ENCODE measurements at regions not wholly inside any gene's neighbourhood (a gene's known extent, or its start where the extent isn't known, plus 50 kb on each side); places are given as distances from the start of the nearest gene placed in this dataset.
"Not testable (repeated sequence)": the region's sequence is repeated elsewhere in the genome, so short reads cannot be mapped to it uniquely, and the experiment has no call there.

- CTCF ChIA-PET, result no interaction called here
- no peak for DNase-seq (ENCODE audit: low spot score)
- intact Hi-C loops (cut with micrococcal nuclease; ENCODE audit: unreplicated experiment), result no loop called here
- no peak overlapping the region for H3K27ac ChIP-seq (ENCODE audit: low read depth, low read length, poor library complexity, severe bottlenecking)
- no peaks in the 10 kb centered on the region for H3K36me3 ChIP-seq (ENCODE audit: insufficient read depth, low read length, poor library complexity, severe bottlenecking)
- H3K4me1 ChIP-seq (ENCODE audit: insufficient read depth, low read length, poor library complexity, severe bottlenecking), result no peaks in the 10 kb centered on the region
- BruUV-seq (replicated peaks), result no TSS peak
- TF ChIP-seq EZH2 (IDR thresholded peaks at IDR 0.05; ENCODE audit: borderline replicate concordance, low read depth, low read length, poor library complexity, severe bottlenecking) (no peak), CTCF (conservative IDR thresholded peaks at IDR 0.05; ENCODE audit: low read depth, low read length) (no peak)
- no peaks in the 10 kb centered on the region for H3K27me3 ChIP-seq (replicated peaks; ENCODE audit: insufficient read depth, low read depth, low read length, poor library complexity)
- POLR2A ChIA-PET (ENCODE audit: low non-redundant PET), result interaction anchor here (0.6 kb wide), 1 partner anchor 1281 kb away, joined by 3 read pairs; no protein-coding TSS in a partner anchor
- no peak overlapping the region for H3K4me3 ChIP-seq (ENCODE audit: low read depth, low read length, poor library complexity, severe bottlenecking)
- H3K9me3 ChIP-seq (ENCODE audit: low read depth, low read length, poor library complexity, severe bottlenecking), result no peaks in the 10 kb centered on the region
These were observed 233.4 kb downstream of the INSC start for GRCh38 chr11:15347969-15348734.

- H3K36me3 ChIP-seq (ENCODE audit: insufficient read depth, low read length, poor library complexity, severe bottlenecking), result no peaks in the 10 kb centered on the region
- no peak overlapping the region for H3K4me3 ChIP-seq (ENCODE audit: low read depth, low read length, poor library complexity, severe bottlenecking)
- POLR2A ChIA-PET (ENCODE audit: low non-redundant PET), result no interaction called here
- H3K4me1 ChIP-seq (ENCODE audit: insufficient read depth, low read length, poor library complexity, severe bottlenecking), result no peaks in the 10 kb centered on the region
- no TSS peak for BruUV-seq (replicated peaks)
- intact Hi-C loops (cut with micrococcal nuclease; ENCODE audit: unreplicated experiment), result no loop called here
- H3K27ac ChIP-seq (ENCODE audit: low read depth, low read length, poor library complexity, severe bottlenecking), result no peak overlapping the region
- CTCF ChIA-PET, result no interaction called here
- TF ChIP-seq CTCF (conservative IDR thresholded peaks at IDR 0.05; ENCODE audit: low read depth, low read length) (no peak), EZH2 (IDR thresholded peaks at IDR 0.05; ENCODE audit: borderline replicate concordance, low read depth, low read length, poor library complexity, severe bottlenecking) (no peak)
- no peak for DNase-seq (ENCODE audit: low spot score)
- no peaks in the 10 kb centered on the region for H3K9me3 ChIP-seq (ENCODE audit: low read depth, low read length, poor library complexity, severe bottlenecking)
- H3K27me3 ChIP-seq (replicated peaks; ENCODE audit: insufficient read depth, low read depth, low read length, poor library complexity), result no peaks in the 10 kb centered on the region
These were observed 234.7 kb downstream of the INSC start for GRCh38 chr11:15349413-15349812.

GRCh38 chr11:15361316-15361715, 246.6 kb downstream of the INSC start:
- H3K9me3 ChIP-seq (ENCODE audit: low read depth, low read length, poor library complexity, severe bottlenecking), result no peaks in the 10 kb centered on the region
- CTCF ChIA-PET, result no interaction called here
- POLR2A ChIA-PET (ENCODE audit: low non-redundant PET), result no interaction called here
- BruUV-seq (replicated peaks), result no TSS peak
- no peaks in the 10 kb centered on the region for H3K4me1 ChIP-seq (ENCODE audit: insufficient read depth, low read length, poor library complexity, severe bottlenecking)
- H3K4me3 ChIP-seq (ENCODE audit: low read depth, low read length, poor library complexity, severe bottlenecking), result no peak overlapping the region
- no peaks in the 10 kb centered on the region for H3K36me3 ChIP-seq (ENCODE audit: insufficient read depth, low read length, poor library complexity, severe bottlenecking)
- TF ChIP-seq CTCF (conservative IDR thresholded peaks at IDR 0.05; ENCODE audit: low read depth, low read length) (no peak), EZH2 (IDR thresholded peaks at IDR 0.05; ENCODE audit: borderline replicate concordance, low read depth, low read length, poor library complexity, severe bottlenecking) (no peak)
- DNase-seq (ENCODE audit: low spot score), result no peak
- intact Hi-C loops (cut with micrococcal nuclease; ENCODE audit: unreplicated experiment), result no loop called here
- no peak overlapping the region for H3K27ac ChIP-seq (ENCODE audit: low read depth, low read length, poor library complexity, severe bottlenecking)
- H3K27me3 ChIP-seq (replicated peaks; ENCODE audit: insufficient read depth, low read depth, low read length, poor library complexity), result no peaks in the 10 kb centered on the region

- H3K36me3 ChIP-seq (ENCODE audit: insufficient read depth, low read length, poor library complexity, severe bottlenecking); H3K9me3 ChIP-seq (ENCODE audit: low read depth, low read length, poor library complexity, severe bottlenecking); intact Hi-C loops (cut with micrococcal nuclease; ENCODE audit: unreplicated experiment); CTCF ChIA-PET; H3K27ac ChIP-seq (ENCODE audit: low read depth, low read length, poor library complexity, severe bottlenecking); H3K4me3 ChIP-seq (ENCODE audit: low read depth, low read length, poor library complexity, severe bottlenecking); POLR2A ChIA-PET (ENCODE audit: low non-redundant PET); H3K27me3 ChIP-seq (replicated peaks; ENCODE audit: insufficient read depth, low read depth, low read length, poor library complexity); BruUV-seq (replicated peaks); H3K4me1 ChIP-seq (ENCODE audit: insufficient read depth, low read length, poor library complexity, severe bottlenecking); DNase-seq (ENCODE audit: low spot score): not testable (repeated sequence)
These were observed 250.6 kb downstream of the INSC start for GRCh38 chr11:15365286-15365685.
